Aorta (tissue), 5 donors: ENCODE measurements at regions not wholly inside any gene's neighbourhood (a gene's known extent, or its start where the extent isn't known, plus 50 kb on each side); places are given as distances from the start of the nearest gene placed in this dataset.
A peak's percentile ranks its signal among the peaks of the same experiment; 100 is the strongest.

Experiments
- ATAC-seq: fragments of 200-7000 bp; cut with Tn5 transposase; one replicate; pipeline ENCODE4 v1.9.1; 2022; ENCODE audit warnings: moderate library complexity; ENCODE audit not compliant: low FRiP score
- DNase-seq, 2 donors: peaks; one replicate each; pipeline ENCODE4 v3.0.0-alpha.2; 2020
- H3K27ac ChIP-seq, 2 donors: one replicate each; pipeline ENCODE4 v1.5.1; 2013; ENCODE audit warnings: low read length in 2 of 2, mild to moderate bottlenecking in 2 of 2, moderate library complexity in 2 of 2, control low read depth in 1 of 2, inconsistent platforms in 1 of 2, low read depth in 1 of 2
- H3K27me3 ChIP-seq, 2 donors: one replicate each; pipeline ENCODE4 v1.6.1; 2013; ENCODE audit warnings: control low read depth in 1 of 2, low read length in 1 of 2, mild to moderate bottlenecking in 1 of 2, moderate library complexity in 1 of 2; ENCODE audit not compliant: insufficient read depth in 2 of 2, control insufficient read depth in 1 of 2
- H3K36me3 ChIP-seq, 2 donors: one replicate each; pipeline ENCODE4 v1.6.1; 2013; ENCODE audit warnings: control low read depth in 1 of 2, low read length in 1 of 2, mild to moderate bottlenecking in 1 of 2; ENCODE audit not compliant: insufficient read depth in 2 of 2, control insufficient read depth in 1 of 2
- H3K4me1 ChIP-seq, 2 donors: one replicate each; pipeline ENCODE4 v1.6.1; 2013; ENCODE audit warnings: low read length in 2 of 2, control low read depth in 1 of 2, mild to moderate bottlenecking in 1 of 2, moderate library complexity in 1 of 2; ENCODE audit not compliant: insufficient read depth in 2 of 2, control insufficient read depth in 1 of 2
- H3K4me3 ChIP-seq, 2 donors: one replicate each; pipeline ENCODE4 v1.5.1; 2013; ENCODE audit warnings: low read length in 2 of 2, control low read depth in 1 of 2, mild to moderate bottlenecking in 1 of 2
- H3K9me3 ChIP-seq: one replicate; pipeline ENCODE4 v1.6.1; 2013; ENCODE audit warnings: mild to moderate bottlenecking, low read length; ENCODE audit not compliant: control insufficient read depth
- WGBS, 2 donors: extraction: QIAGEN DNeasy Blood & Tissue Kit; methylation state at CpG; one replicate each; pipeline ENCODE4 v1.1.7; 2013; 5-methylcytosine and 5-hydroxymethylcytosine counted together
- intact Hi-C, 2 donors: fragments of 100-400 bp; cut with DNase I; formaldehyde crosslinking; loops; one replicate each; pipeline versions ENCODE4 v1.14.2 to v1.15.0; 2022
- donor health status: healthy with polysubstance abuse.
- donor health status: Bipolar disorder and iron deficiency.
- donor health status: DM: no; HTN: no; CAD: no.
- donor health status: DM: no; HTN: no; CAD: no.
- donor health status: DM: yes; HTN: yes; CAD: no.

GRCh38 chr2:5507367-5507766 lies 184.8 kb upstream of the SOX11 start:
- H3K4me1 ChIP-seq: no peaks in the 10 kb centered on the region
- intact Hi-C loops: no loop called here
- no peaks in the 10 kb centered on the region for H3K27me3 ChIP-seq
- H3K27ac ChIP-seq: no peak overlapping the region
- H3K4me3 ChIP-seq: no peak overlapping the region
- 50 to 59% methylated on average over 10 of the region's 10 CpGs for whole genome bisulfite sequencing, 2 donors
- DNase-seq: no peak
- H3K36me3 ChIP-seq: no peaks in the 10 kb centered on the region
- no peak for ATAC-seq
- peaks cover 5% of the 10 kb centered on the region for H3K9me3 ChIP-seq

- Histone ChIP-seq H3K4me3 (no peak overlapping the region), H3K9me3 (peaks cover 5% of the 10 kb centered on the region), H3K27me3 (no peaks in the 10 kb centered on the region), H3K36me3 (no peaks in the 10 kb centered on the region), H3K4me1 (no peaks in the 10 kb centered on the region), H3K27ac (no peak overlapping the region)
- intact Hi-C loops: no loop called here
- no peak for DNase-seq
- no peak for ATAC-seq
- 92 to 95% methylated on average over 7 of the region's 7 CpGs for WGBS, 2 donors
These were observed 182.8 kb upstream of the SOX11 start for GRCh38 chr2:5509362-5509761.

- WGBS, 2 donors: 96% methylated on average over 4 of the region's 4 CpGs
- DNase-seq (no peak), ATAC-seq (peak; percentile 7)
- H3K36me3 ChIP-seq: no peaks in the 10 kb centered on the region
- no peak overlapping the region for H3K4me3 ChIP-seq
- intact Hi-C loops: no loop called here
- H3K27ac ChIP-seq: no peak overlapping the region
- no peaks in the 10 kb centered on the region for H3K27me3 ChIP-seq
- no peaks in the 10 kb centered on the region for H3K4me1 ChIP-seq
- peaks cover 5% of the 10 kb centered on the region for H3K9me3 ChIP-seq
These were observed 182.1 kb upstream of the SOX11 start for GRCh38 chr2:5510082-5510481.

- H3K27ac ChIP-seq: no peak overlapping the region
- no peaks in the 10 kb centered on the region for H3K27me3 ChIP-seq
- H3K4me1 ChIP-seq: no peaks in the 10 kb centered on the region
- WGBS, 2 donors: 94 to 98% methylated on average over 2 of the region's 2 CpGs
- H3K4me3 ChIP-seq: no peak overlapping the region
- DNase-seq: no peak
- intact Hi-C loops: no loop called here
- H3K36me3 ChIP-seq: no peaks in the 10 kb centered on the region
- peaks cover 2% of the 10 kb centered on the region for H3K9me3 ChIP-seq
- ATAC-seq: no peak
These were observed 176.5 kb upstream of the SOX11 start for GRCh38 chr2:5515693-5516092.

GRCh38 chr2:5519286-5519685 lies 172.9 kb upstream of the SOX11 start:
- intact Hi-C loops: no loop called here
- no peak overlapping the region for H3K27ac ChIP-seq
- H3K36me3 ChIP-seq: no peaks in the 10 kb centered on the region
- no peaks in the 10 kb centered on the region for H3K4me1 ChIP-seq
- H3K27me3 ChIP-seq: no peaks in the 10 kb centered on the region
- H3K9me3 ChIP-seq: peaks cover 2% of the 10 kb centered on the region
- H3K4me3 ChIP-seq: no peak overlapping the region
- ATAC-seq (no peak), DNase-seq (no peak)

GRCh38 chr2:5520463-5520972 lies 171.7 kb upstream of the SOX11 start:
- DNase-seq (no peak), ATAC-seq (no peak)

GRCh38 chr2:5521461-5521860 lies 170.7 kb upstream of the SOX11 start:
- H3K36me3 ChIP-seq: no peaks in the 10 kb centered on the region
- intact Hi-C loops: no loop called here
- H3K27me3 ChIP-seq: no peaks in the 10 kb centered on the region
- ATAC-seq (no peak), DNase-seq (no peak)
- H3K9me3 ChIP-seq: peaks cover 2% of the 10 kb centered on the region
- 66 to 71% methylated on average over 7 of the region's 7 CpGs for WGBS, 2 donors
- no peaks in the 10 kb centered on the region for H3K4me1 ChIP-seq
- no peak overlapping the region for H3K4me3 ChIP-seq
- no peak overlapping the region for H3K27ac ChIP-seq

More at GRCh38 chr2:5520463-5520972, 171.7 kb upstream of the SOX11 start:
- H3K9me3 ChIP-seq: peaks cover 2% of the 10 kb centered on the region
- H3K4me3 ChIP-seq: no peak overlapping the region
- no peaks in the 10 kb centered on the region for H3K27me3 ChIP-seq
- no peak overlapping the region for H3K27ac ChIP-seq
- intact Hi-C loops: no loop called here
- H3K36me3 ChIP-seq: no peaks in the 10 kb centered on the region
- no peaks in the 10 kb centered on the region for H3K4me1 ChIP-seq
- 37 to 42% methylated on average over 7 of the region's 7 CpGs for WGBS, 2 donors

- Histone ChIP-seq H3K27ac (no peak overlapping the region), H3K4me3 (no peak overlapping the region), H3K36me3 (no peaks in the 10 kb centered on the region), H3K4me1 (no peaks in the 10 kb centered on the region), H3K27me3 (no peaks in the 10 kb centered on the region), H3K9me3 (no peaks in the 10 kb centered on the region)
- ATAC-seq (no peak), DNase-seq (no peak)
- intact Hi-C loops: no loop called here
- WGBS, 2 donors: 78 to 95% methylated on average over 1 of the region's 1 CpG
These were observed 167.6 kb upstream of the SOX11 start for GRCh38 chr2:5524551-5524950.

- intact Hi-C loops: no loop called here
- no peaks in the 10 kb centered on the region for H3K27me3 ChIP-seq
- H3K36me3 ChIP-seq: no peaks in the 10 kb centered on the region
- H3K27ac ChIP-seq: no peak overlapping the region
- no peak overlapping the region for H3K4me3 ChIP-seq
- DNase-seq (no peak), ATAC-seq (no peak)
- no peaks in the 10 kb centered on the region for H3K9me3 ChIP-seq
- no peaks in the 10 kb centered on the region for H3K4me1 ChIP-seq
- WGBS, 2 donors: 77 to 80% methylated on average over 8 of the region's 8 CpGs
These were observed 163.5 kb upstream of the SOX11 start for GRCh38 chr2:5528706-5529105.
